RWPE2 (cell line): ENCODE measurements at regions not wholly inside any gene's neighbourhood (a gene's known extent, or its start where the extent isn't known, plus 50 kb on each side); places are given as distances from the start of the nearest gene placed in this dataset.

Source experiments
- ATAC-seq: fragments of 200-7000 bp; cut with Tn5 transposase; 3 replicates; pipeline ENCODE4 v1.9.1; 2021; ENCODE audit warnings: low read depth
- DNase-seq: peaks from one replicate; pipeline ENCODE4 v3.0.0-alpha.2; 2020; ENCODE audit warnings: low spot score
- H3K27ac ChIP-seq: fragments of 450-650 bp; 2 replicates; pipeline ENCODE4 v1.5.1; 2017; ENCODE audit warnings: mild to moderate bottlenecking; ENCODE audit not compliant: poor library complexity, severe bottlenecking
- H3K27me3 ChIP-seq: fragments of 250-450 bp; sonication (Bioruptor Pico); 2 replicates; pipeline ENCODE4 v1.5.1; 2021; ENCODE audit warnings: mild to moderate bottlenecking, moderate library complexity; ENCODE audit not compliant: insufficient read depth, poor library complexity, severe bottlenecking
- H3K36me3 ChIP-seq: fragments of 250-450 bp; sonication (Bioruptor Pico); 2 replicates; pipeline ENCODE4 v1.5.1; 2020; ENCODE audit warnings: low read depth, mild to moderate bottlenecking, moderate library complexity
- H3K4me1 ChIP-seq: fragments of 250-450 bp; sonication (Bioruptor Pico); 2 replicates; pipeline ENCODE4 v1.5.1; 2021; ENCODE audit warnings: mild to moderate bottlenecking, moderate library complexity; ENCODE audit not compliant: insufficient read depth, poor library complexity, severe bottlenecking
- H3K4me3 ChIP-seq: fragments of 250-450 bp; sonication (Bioruptor Pico); 2 replicates; pipeline ENCODE4 v1.5.1; 2021; ENCODE audit warnings: mild to moderate bottlenecking, moderate library complexity; ENCODE audit not compliant: severe bottlenecking
- H3K9me3 ChIP-seq: fragments of 250-450 bp; sonication (Bioruptor Pico); 2 replicates; pipeline ENCODE4 v1.5.1; 2021; ENCODE audit warnings: mild to moderate bottlenecking, moderate library complexity; ENCODE audit not compliant: severe bottlenecking
- TF ChIP-seq, protein P1 (sequence below): fragments of 450-650 bp; IDR thresholded peaks from one replicate; pipeline ENCODE4 v1.5.1; 2017; ENCODE audit warnings: mild to moderate bottlenecking, moderate library complexity; ENCODE audit not compliant: poor library complexity, severe bottlenecking

DNA sequence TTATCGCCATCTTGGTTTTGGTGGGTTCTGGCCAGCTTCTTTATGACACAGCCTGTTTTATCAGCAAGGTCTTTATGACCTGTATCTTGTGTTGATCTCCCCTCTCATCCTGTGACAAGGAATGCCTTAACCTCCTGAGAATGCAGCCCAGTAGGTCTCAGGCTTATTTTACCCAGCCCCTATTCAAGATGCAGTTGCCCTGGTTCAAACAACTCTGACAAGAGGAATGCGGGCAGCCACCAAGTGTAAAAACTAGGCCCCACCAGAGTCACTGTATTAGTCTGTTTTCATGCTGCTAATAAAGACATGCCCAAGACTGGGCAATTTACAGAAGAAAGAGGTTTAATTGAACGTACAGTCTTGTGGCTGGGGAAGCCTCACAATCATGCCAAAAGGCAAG lies 671.3 kb downstream of the SORCS1 start:
- no peaks in the 10 kb centered on the region for H3K27me3 ChIP-seq
- no peaks in the 10 kb centered on the region for H3K9me3 ChIP-seq
- no peak overlapping the region for H3K4me3 ChIP-seq
- no peak for ATAC-seq
- H3K4me1 ChIP-seq = no peaks in the 10 kb centered on the region
- DNase-seq = no peak
- H3K27ac ChIP-seq = no peak overlapping the region
- TF ChIP-seq, protein P1, sequence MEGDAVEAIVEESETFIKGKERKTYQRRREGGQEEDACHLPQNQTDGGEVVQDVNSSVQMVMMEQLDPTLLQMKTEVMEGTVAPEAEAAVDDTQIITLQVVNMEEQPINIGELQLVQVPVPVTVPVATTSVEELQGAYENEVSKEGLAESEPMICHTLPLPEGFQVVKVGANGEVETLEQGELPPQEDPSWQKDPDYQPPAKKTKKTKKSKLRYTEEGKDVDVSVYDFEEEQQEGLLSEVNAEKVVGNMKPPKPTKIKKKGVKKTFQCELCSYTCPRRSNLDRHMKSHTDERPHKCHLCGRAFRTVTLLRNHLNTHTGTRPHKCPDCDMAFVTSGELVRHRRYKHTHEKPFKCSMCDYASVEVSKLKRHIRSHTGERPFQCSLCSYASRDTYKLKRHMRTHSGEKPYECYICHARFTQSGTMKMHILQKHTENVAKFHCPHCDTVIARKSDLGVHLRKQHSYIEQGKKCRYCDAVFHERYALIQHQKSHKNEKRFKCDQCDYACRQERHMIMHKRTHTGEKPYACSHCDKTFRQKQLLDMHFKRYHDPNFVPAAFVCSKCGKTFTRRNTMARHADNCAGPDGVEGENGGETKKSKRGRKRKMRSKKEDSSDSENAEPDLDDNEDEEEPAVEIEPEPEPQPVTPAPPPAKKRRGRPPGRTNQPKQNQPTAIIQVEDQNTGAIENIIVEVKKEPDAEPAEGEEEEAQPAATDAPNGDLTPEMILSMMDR = no peak
- H3K36me3 ChIP-seq = no peaks in the 10 kb centered on the region

DNA sequence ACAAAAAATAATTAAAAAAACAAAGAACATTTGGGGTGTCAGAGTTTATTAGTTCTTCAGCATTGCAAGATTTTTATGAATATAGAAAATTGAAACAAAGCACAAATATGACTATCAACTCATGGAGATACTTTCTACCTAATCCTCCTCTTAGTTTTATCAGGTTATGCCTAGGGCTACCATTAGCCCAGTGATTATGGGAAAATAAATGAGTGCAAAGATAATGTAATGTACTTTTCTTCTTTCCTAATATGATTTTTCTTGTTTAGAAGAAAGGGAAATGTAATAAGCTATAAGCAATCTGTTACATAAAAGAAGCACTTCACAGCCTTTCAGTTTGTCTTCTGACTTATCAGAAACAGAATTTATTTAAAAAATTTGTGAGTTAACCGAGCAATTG lies 676.8 kb downstream of the SORCS1 start:
- H3K36me3 ChIP-seq = no peaks in the 10 kb centered on the region
- no peak overlapping the region for H3K4me3 ChIP-seq
- TF ChIP-seq, protein P1 = no peak
- no peaks in the 10 kb centered on the region for H3K27me3 ChIP-seq
- ATAC-seq = no peak
- no peaks in the 10 kb centered on the region for H3K9me3 ChIP-seq
- no peaks in the 10 kb centered on the region for H3K4me1 ChIP-seq
- DNase-seq = no peak
- H3K27ac ChIP-seq = no peak overlapping the region

DNA sequence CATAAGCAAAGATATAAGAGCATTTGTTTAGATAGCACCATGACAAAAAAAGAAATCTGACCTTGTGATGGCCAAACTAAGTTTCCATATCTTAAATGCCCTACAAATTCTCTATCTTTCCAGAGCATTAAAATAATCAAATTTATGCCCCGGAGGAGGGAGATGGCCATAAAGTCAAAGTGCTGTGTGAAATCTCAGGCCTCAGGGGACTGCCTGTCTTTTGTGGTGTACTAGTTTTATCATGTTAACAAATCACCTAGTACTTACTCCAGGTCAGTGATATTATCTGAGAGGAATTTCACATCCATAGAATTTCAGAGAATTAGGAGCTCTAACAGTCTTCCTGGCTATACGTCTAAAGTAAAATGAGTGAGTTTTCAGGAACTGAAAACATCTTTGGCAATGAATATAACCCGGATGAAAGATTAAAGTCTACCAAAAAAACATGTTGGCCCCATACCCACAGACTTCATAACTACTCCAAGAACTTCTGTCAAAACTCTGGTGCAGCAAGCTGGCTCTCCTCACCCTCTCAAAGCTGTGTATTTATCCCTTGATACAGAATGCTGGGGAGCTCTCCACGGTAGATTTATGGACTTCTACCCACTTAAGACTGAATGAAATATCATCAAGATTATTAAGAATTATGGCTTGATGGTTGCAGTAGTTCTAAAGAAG lies 682.8 kb downstream of the SORCS1 start:
- Histone ChIP-seq H3K9me3 (no peaks in the 10 kb centered on the region), H3K36me3 (no peaks in the 10 kb centered on the region), H3K27ac (no peak overlapping the region), H3K4me3 (no peak overlapping the region), H3K27me3 (no peaks in the 10 kb centered on the region), H3K4me1 (no peaks in the 10 kb centered on the region)
- DNase-seq (no peak), ATAC-seq (no peak)
- TF ChIP-seq, protein P1 = no peak

DNA sequence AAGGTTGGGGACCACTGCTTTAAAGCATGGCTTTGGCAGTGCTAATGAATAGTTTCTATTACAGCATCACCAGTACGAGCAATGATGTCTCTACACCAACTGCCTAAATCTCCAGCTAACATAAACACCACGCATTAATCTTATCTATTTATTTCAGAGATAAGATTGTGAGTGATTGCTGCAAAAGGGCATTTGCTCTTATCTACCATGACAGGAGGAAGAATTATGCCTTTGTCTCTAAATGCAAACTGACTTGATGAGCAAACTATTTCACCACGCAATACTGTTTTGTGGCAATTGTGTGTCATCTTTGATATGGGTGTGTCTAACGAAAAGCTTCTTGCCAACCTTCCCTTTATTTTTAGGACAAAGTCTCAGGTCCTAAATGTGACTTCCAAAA lies 684.9 kb downstream of the SORCS1 start:
- Histone ChIP-seq H3K4me3 (no peak overlapping the region), H3K36me3 (no peaks in the 10 kb centered on the region), H3K4me1 (peaks cover under 1% of the 10 kb centered on the region), H3K27me3 (no peaks in the 10 kb centered on the region), H3K27ac (no peak overlapping the region), H3K9me3 (peaks cover 2% of the 10 kb centered on the region)
- ATAC-seq (no peak), DNase-seq (no peak)
- TF ChIP-seq, protein P1 = no peak

DNA sequence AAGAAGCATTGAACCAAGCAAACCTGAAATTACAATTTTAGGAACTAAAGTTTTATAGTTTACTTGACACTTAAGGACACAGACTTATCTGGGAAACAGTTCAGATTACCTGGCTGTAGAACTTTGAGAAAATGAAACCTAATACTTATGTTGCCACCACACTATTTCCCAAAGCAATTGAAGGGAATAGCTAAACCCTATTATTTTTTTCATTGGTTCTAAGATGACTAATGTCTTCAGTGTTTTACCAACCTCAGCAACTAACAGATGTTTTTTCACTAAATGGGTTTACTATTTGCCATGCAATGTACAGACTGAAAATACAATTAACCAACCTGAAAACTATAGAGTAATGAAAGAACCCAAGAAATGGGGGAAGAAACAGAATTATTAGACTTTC lies 689.6 kb downstream of the SORCS1 start:
- TF ChIP-seq, protein P1 = no peak
- Histone ChIP-seq H3K36me3 (no peaks in the 10 kb centered on the region), H3K27me3 (no peaks in the 10 kb centered on the region), H3K4me3 (no peak overlapping the region), H3K4me1 (peaks cover 4% of the 10 kb centered on the region), H3K9me3 (peaks cover 2% of the 10 kb centered on the region), H3K27ac (no peak overlapping the region)
- DNase-seq (no peak), ATAC-seq (peak; percentile 67; the same call in 2 of the 3 replicates)
